Body of pancreas (tissue), 4 donors: ENCODE measurements at regions not wholly inside any gene's neighbourhood (a gene's known extent, or its start where the extent isn't known, plus 50 kb on each side); places are given as distances from the start of the nearest gene placed in this dataset.

ENCODE experiments used
- CTCF ChIP-seq, 7 experiments: fragments of 450-650 bp in 4 of 7; fragments of 200-600 bp in 3 of 7; sonication (generic) in 3 of 7; IDR thresholded peaks; one replicate each; pipeline ENCODE4 v1.5.1; 2016 to 2019; ENCODE audit warnings: antibody characterized with exemption in 7 of 7
- POLR2A ChIP-seq, 3 donors: fragments of 450-650 bp; IDR thresholded peaks; one replicate each; pipeline ENCODE4 v1.6.1; 2016; ENCODE audit warnings: antibody characterized with exemption in 3 of 3, mild to moderate bottlenecking in 2 of 3

DNA sequence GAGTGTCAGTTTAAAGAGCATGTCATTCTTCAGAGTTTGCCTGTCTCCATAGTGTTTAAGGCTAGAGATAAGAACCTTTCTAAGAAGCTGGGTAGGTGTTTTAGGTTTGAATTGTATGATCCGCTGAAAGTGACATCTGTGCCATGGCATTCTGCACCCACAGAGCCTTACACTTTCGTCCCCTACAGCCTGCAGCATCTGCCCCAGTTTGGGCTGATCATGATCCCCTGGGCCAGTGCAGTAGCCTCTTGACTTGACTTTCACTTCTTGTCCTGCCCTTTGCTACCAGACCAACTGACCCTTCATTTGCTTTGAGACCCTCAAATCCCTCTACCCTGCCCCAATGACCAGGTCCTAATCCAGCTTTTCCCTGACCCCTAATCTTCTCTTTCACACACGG lies 81.6 kb downstream of the SOX14 start:
- TF ChIP-seq CTCF (IDR thresholded peaks at IDR 0.05) (no peak), POLR2A (IDR thresholded peaks at IDR 0.05) (no peak)
